ENCODE measurements at regions not wholly inside any gene's neighbourhood (a gene's known extent, or its start where the extent isn't known, plus 50 kb on each side); places are given as distances from the start of the nearest gene placed in this dataset.

GRCh38 chr4:125042041-125042440, 272.7 kb upstream of the FAT4 start:
- ATAC-seq = no peak
- TF ChIP-seq CREB5 (CRISPR knock-in tag; IDR thresholded peaks at IDR 0.05; ENCODE audit: low read depth) (no peak), ZNF565 (CRISPR knock-in tag; conservative IDR thresholded peaks at IDR 0.05; ENCODE audit: low read depth) (no peak), GLIS3 (CRISPR knock-in tag; IDR thresholded peaks at IDR 0.05) (no peak), TSHZ2 (CRISPR knock-in tag; IDR thresholded peaks at IDR 0.05) (no peak), ZNF70 (CRISPR knock-in tag; IDR thresholded peaks at IDR 0.05) (no peak), ZFP3 (CRISPR knock-in tag; IDR thresholded peaks at IDR 0.05) (no peak)

GRCh38 chr4:125041372-125041930, 273.3 kb upstream of the FAT4 start:
- TF ChIP-seq OSR1 (CRISPR knock-in tag; IDR thresholded peaks at IDR 0.05) (no peak), CSDC2 (CRISPR knock-in tag; IDR thresholded peaks at IDR 0.05) (no peak), PATZ1 (CRISPR knock-in tag; IDR thresholded peaks at IDR 0.05; ENCODE audit: borderline replicate concordance) (no peak), TOX (CRISPR knock-in tag; IDR thresholded peaks at IDR 0.05; ENCODE audit: borderline replicate concordance) (no peak), ZFP30 (CRISPR knock-in tag; IDR thresholded peaks at IDR 0.05) (no peak), CSRNP3 (CRISPR knock-in tag; IDR thresholded peaks at IDR 0.05) (no peak), TSHZ2 (CRISPR knock-in tag; IDR thresholded peaks at IDR 0.05) (no peak), BACH2 (CRISPR knock-in tag; IDR thresholded peaks at IDR 0.05; ENCODE audit: borderline replicate concordance) (no peak), ZNF8 (CRISPR knock-in tag; IDR thresholded peaks at IDR 0.05) (no peak), ZNF565 (CRISPR knock-in tag; conservative IDR thresholded peaks at IDR 0.05; ENCODE audit: low read depth) (no peak), POU6F1 (CRISPR knock-in tag; IDR thresholded peaks at IDR 0.05; ENCODE audit: borderline replicate concordance, low read depth) (no peak), ZC3H10 (CRISPR knock-in tag; IDR thresholded peaks at IDR 0.05) (no peak)
- ATAC-seq = no peak

- no peak for ATAC-seq
- TF ChIP-seq TCF4 (CRISPR knock-in tag; IDR thresholded peaks at IDR 0.05; ENCODE audit: borderline replicate concordance) (no peak), CSRNP3 (CRISPR knock-in tag; IDR thresholded peaks at IDR 0.05) (no peak), ARNTL (CRISPR knock-in tag; IDR thresholded peaks at IDR 0.05; ENCODE audit: borderline replicate concordance, low read depth) (no peak), PPARA (CRISPR knock-in tag; IDR thresholded peaks at IDR 0.05; ENCODE audit: borderline replicate concordance) (no peak), RARB (CRISPR knock-in tag; IDR thresholded peaks at IDR 0.05) (no peak), BACH2 (CRISPR knock-in tag; IDR thresholded peaks at IDR 0.05; ENCODE audit: borderline replicate concordance) (no peak), ZFP30 (CRISPR knock-in tag; IDR thresholded peaks at IDR 0.05) (no peak), PATZ1 (CRISPR knock-in tag; IDR thresholded peaks at IDR 0.05; ENCODE audit: borderline replicate concordance) (no peak), CREB5 (CRISPR knock-in tag; IDR thresholded peaks at IDR 0.05; ENCODE audit: low read depth) (no peak)
These were observed 275.2 kb upstream of the FAT4 start for GRCh38 chr4:125039550-125039949.
